ENCODE measurements at regions not wholly inside any gene's neighbourhood (a gene's known extent, or its start where the extent isn't known, plus 50 kb on each side); places are given as distances from the start of the nearest gene placed in this dataset.

GRCh38 chr15:95558916-95559315, 771.6 kb upstream of the NR2F2 start:
- no peak overlapping the region for H3K4me3 ChIP-seq (ENCODE audit: low read depth, low read length)

GRCh38 chr15:95559875-95560394, 770.6 kb upstream of the NR2F2 start:
- H3K4me3 ChIP-seq (ENCODE audit: low read depth, low read length), result no peak overlapping the region
- TF ChIP-seq CTCF (IDR thresholded peaks at IDR 0.05; ENCODE audit: borderline replicate concordance, insufficient read depth, low read depth, low read length), result no peak

More at GRCh38 chr15:95558916-95559315, 771.6 kb upstream of the NR2F2 start:
- TF ChIP-seq CTCF (IDR thresholded peaks at IDR 0.05; ENCODE audit: borderline replicate concordance, insufficient read depth, low read depth, low read length), result no peak

GRCh38 chr15:95561463-95561862, 769.0 kb upstream of the NR2F2 start:
- H3K4me3 ChIP-seq (ENCODE audit: low read depth, low read length), result no peak overlapping the region
- no peak for TF ChIP-seq CTCF (IDR thresholded peaks at IDR 0.05; ENCODE audit: borderline replicate concordance, insufficient read depth, low read depth, low read length)

- no peak overlapping the region for H3K4me3 ChIP-seq (ENCODE audit: low read depth, low read length)
- TF ChIP-seq CTCF (IDR thresholded peaks at IDR 0.05; ENCODE audit: borderline replicate concordance, insufficient read depth, low read depth, low read length), result no peak
These were observed 766.9 kb upstream of the NR2F2 start for GRCh38 chr15:95563634-95564033.

GRCh38 chr15:95565016-95565600, 765.4 kb upstream of the NR2F2 start:
- H3K4me3 ChIP-seq (ENCODE audit: low read depth, low read length), result no peak overlapping the region
- no peak for TF ChIP-seq CTCF (IDR thresholded peaks at IDR 0.05; ENCODE audit: borderline replicate concordance, insufficient read depth, low read depth, low read length)

GRCh38 chr15:95565690-95566089, 764.8 kb upstream of the NR2F2 start:
- H3K4me3 ChIP-seq (ENCODE audit: low read depth, low read length), result no peak overlapping the region
- no peak for TF ChIP-seq CTCF (IDR thresholded peaks at IDR 0.05; ENCODE audit: borderline replicate concordance, insufficient read depth, low read depth, low read length)

GRCh38 chr15:95567686-95568085, 762.8 kb upstream of the NR2F2 start:
- no peak for TF ChIP-seq CTCF (IDR thresholded peaks at IDR 0.05; ENCODE audit: borderline replicate concordance, insufficient read depth, low read depth, low read length)
- no peak overlapping the region for H3K4me3 ChIP-seq (ENCODE audit: low read depth, low read length)
